GM23248 (cell line): ENCODE measurements at regions not wholly inside any gene's neighbourhood (a gene's known extent, or its start where the extent isn't known, plus 50 kb on each side); places are given as distances from the start of the nearest gene placed in this dataset.

ENCODE experiments used
- EZH2 ChIP-seq: fragments of 200-600 bp; sonication (generic); IDR thresholded peaks from 2 replicates; pipeline ENCODE4 v1.6.1; 2018; ENCODE audit warnings: antibody characterized with exemption, mild to moderate bottlenecking; ENCODE audit not compliant: insufficient read depth, poor library complexity, severe bottlenecking
- EZH2phosphoT487 ChIP-seq: fragments of 200-600 bp; sonication (generic); IDR thresholded peaks from 2 replicates; pipeline ENCODE4 v1.6.1; 2018; ENCODE audit warnings: antibody characterized with exemption, moderate library complexity, mild to moderate bottlenecking, low read depth; ENCODE audit not compliant: insufficient read depth

- TF ChIP-seq EZH2 (no peak), EZH2phosphoT487 (no peak)
These were observed 725.4 kb downstream of the INHBA start for GRCh38 chr7:40977533-40977932.
